ENCODE measurements at regions not wholly inside any gene's neighbourhood (a gene's known extent, or its start where the extent isn't known, plus 50 kb on each side); places are given as distances from the start of the nearest gene placed in this dataset.

- no peak for TF ChIP-seq CTCF (conservative IDR thresholded peaks at IDR 0.05; ENCODE audit: control insufficient read depth, insufficient read depth, low read depth, low read length)
- DNase-seq (ENCODE audit: low read depth): no peak
- no peak overlapping the region for H3K4me3 ChIP-seq (ENCODE audit: control insufficient read depth, low read depth, low read length)
Observed at GRCh38 chr10:64508029-64508661, 986.9 kb downstream of the REEP3 start.

- H3K4me3 ChIP-seq (ENCODE audit: control insufficient read depth, low read depth, low read length): no peak overlapping the region
- DNase-seq (ENCODE audit: low read depth): no peak
- no peak for TF ChIP-seq CTCF (conservative IDR thresholded peaks at IDR 0.05; ENCODE audit: control insufficient read depth, insufficient read depth, low read depth, low read length)
Observed at GRCh38 chr10:64515970-64516699, 994.9 kb downstream of the REEP3 start.

GRCh38 chr10:64518456-64518855, 997.3 kb downstream of the REEP3 start:
- no peak overlapping the region for H3K4me3 ChIP-seq (ENCODE audit: control insufficient read depth, low read depth, low read length)
- TF ChIP-seq CTCF (conservative IDR thresholded peaks at IDR 0.05; ENCODE audit: control insufficient read depth, insufficient read depth, low read depth, low read length): no peak
- DNase-seq (ENCODE audit: low read depth): no peak

GRCh38 chr10:64519427-64519826, 998.2 kb downstream of the REEP3 start:
- no peak for DNase-seq (ENCODE audit: low read depth)
- no peak overlapping the region for H3K4me3 ChIP-seq (ENCODE audit: control insufficient read depth, low read depth, low read length)
- TF ChIP-seq CTCF (conservative IDR thresholded peaks at IDR 0.05; ENCODE audit: control insufficient read depth, insufficient read depth, low read depth, low read length): no peak

GRCh38 chr10:64519831-64520230, 998.6 kb downstream of the REEP3 start:
- no peak overlapping the region for H3K4me3 ChIP-seq (ENCODE audit: control insufficient read depth, low read depth, low read length)
- no peak for TF ChIP-seq CTCF (conservative IDR thresholded peaks at IDR 0.05; ENCODE audit: control insufficient read depth, insufficient read depth, low read depth, low read length)
- DNase-seq (ENCODE audit: low read depth): no peak

GRCh38 chr10:64523065-64523759, 1002.0 kb downstream of the REEP3 start:
- TF ChIP-seq CTCF (conservative IDR thresholded peaks at IDR 0.05; ENCODE audit: control insufficient read depth, insufficient read depth, low read depth, low read length): no peak
- DNase-seq (ENCODE audit: low read depth): no peak
- H3K4me3 ChIP-seq (ENCODE audit: control insufficient read depth, low read depth, low read length): no peak overlapping the region

Data from fibroblast of mammary gland (primary cell).